SK-N-SH (cell line): ENCODE measurements at regions not wholly inside any gene's neighbourhood (a gene's known extent, or its start where the extent isn't known, plus 50 kb on each side); places are given as distances from the start of the nearest gene placed in this dataset.

Source experiments
- POLR2AphosphoS5 ChIP-seq: IDR thresholded peaks from 2 replicates; pipeline ENCODE4 v1.6.1; 2012; ENCODE audit warnings: low read depth, low read length
- RAD21 ChIP-seq: IDR thresholded peaks from 2 replicates; pipeline ENCODE4 v1.6.1; 2012; ENCODE audit warnings: mild to moderate bottlenecking, low read length
- RCOR1 ChIP-seq: fragments of 150-350 bp; IDR thresholded peaks from 2 replicates; pipeline ENCODE4 v1.6.1; 2017; ENCODE audit warnings: antibody characterized with exemption, low read length
- SIN3A ChIP-seq: IDR thresholded peaks from 2 replicates; pipeline ENCODE4 v1.6.1; 2012; ENCODE audit warnings: low read depth, mild to moderate bottlenecking, low read length, moderate library complexity, borderline replicate concordance
- SMC3 ChIP-seq: IDR thresholded peaks from 2 replicates; pipeline ENCODE4 v1.6.1; 2012; ENCODE audit warnings: low read depth, low read length, improper control_type of control experiment
- TAF1 ChIP-seq: IDR thresholded peaks from 2 replicates; pipeline ENCODE4 v1.6.1; 2012; ENCODE audit warnings: low read depth, mild to moderate bottlenecking, low read length, moderate library complexity, borderline replicate concordance
- YY1 ChIP-seq: IDR thresholded peaks from 2 replicates; pipeline ENCODE4 v1.4.0; 2012; ENCODE audit warnings: low read depth, mild to moderate bottlenecking
- TF ChIP-seq, protein P1 (sequence below): IDR thresholded peaks from 2 replicates; pipeline ENCODE4 v1.4.0; 2012; ENCODE audit warnings: low read depth
- TF ChIP-seq, protein P2 (sequence below): fragments of 200-600 bp; sonication (generic); IDR thresholded peaks from 2 replicates; pipeline ENCODE4 v1.6.1; 2017; ENCODE audit warnings: antibody characterized with exemption, mild to moderate bottlenecking, moderate library complexity
- TF ChIP-seq, protein P3 (sequence below): IDR thresholded peaks from 2 replicates; pipeline ENCODE4 v1.6.1; 2012; ENCODE audit warnings: mild to moderate bottlenecking, low read depth, low read length, moderate library complexity

DNA sequence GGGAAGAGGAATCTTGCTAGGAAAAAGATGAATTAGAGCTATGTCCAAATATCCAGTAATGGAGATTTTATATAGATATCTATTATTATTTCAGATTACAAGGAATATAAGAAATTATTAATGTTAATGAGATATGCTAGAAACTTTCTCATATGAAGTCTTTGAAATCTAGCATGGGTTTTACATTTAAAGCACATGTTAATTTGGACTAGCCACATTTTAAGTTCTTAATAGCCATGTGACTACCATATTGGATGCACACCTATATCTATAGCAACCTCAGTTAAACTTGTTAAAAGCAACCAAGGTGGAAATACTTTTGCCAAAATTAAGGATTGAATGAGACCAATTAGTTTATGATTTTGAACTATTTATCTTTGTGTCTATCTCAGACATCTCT lies 86.7 kb upstream of the CNTNAP4 start:
- TF ChIP-seq RAD21 (no peak), POLR2AphosphoS5 (no peak), TAF1 (no peak), SMC3 (no peak), YY1 (no peak), RCOR1 (no peak), SIN3A (no peak)
- TF ChIP-seq, protein P1, sequence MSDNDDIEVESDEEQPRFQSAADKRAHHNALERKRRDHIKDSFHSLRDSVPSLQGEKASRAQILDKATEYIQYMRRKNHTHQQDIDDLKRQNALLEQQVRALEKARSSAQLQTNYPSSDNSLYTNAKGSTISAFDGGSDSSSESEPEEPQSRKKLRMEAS = no peak
- TF ChIP-seq, protein P2, sequence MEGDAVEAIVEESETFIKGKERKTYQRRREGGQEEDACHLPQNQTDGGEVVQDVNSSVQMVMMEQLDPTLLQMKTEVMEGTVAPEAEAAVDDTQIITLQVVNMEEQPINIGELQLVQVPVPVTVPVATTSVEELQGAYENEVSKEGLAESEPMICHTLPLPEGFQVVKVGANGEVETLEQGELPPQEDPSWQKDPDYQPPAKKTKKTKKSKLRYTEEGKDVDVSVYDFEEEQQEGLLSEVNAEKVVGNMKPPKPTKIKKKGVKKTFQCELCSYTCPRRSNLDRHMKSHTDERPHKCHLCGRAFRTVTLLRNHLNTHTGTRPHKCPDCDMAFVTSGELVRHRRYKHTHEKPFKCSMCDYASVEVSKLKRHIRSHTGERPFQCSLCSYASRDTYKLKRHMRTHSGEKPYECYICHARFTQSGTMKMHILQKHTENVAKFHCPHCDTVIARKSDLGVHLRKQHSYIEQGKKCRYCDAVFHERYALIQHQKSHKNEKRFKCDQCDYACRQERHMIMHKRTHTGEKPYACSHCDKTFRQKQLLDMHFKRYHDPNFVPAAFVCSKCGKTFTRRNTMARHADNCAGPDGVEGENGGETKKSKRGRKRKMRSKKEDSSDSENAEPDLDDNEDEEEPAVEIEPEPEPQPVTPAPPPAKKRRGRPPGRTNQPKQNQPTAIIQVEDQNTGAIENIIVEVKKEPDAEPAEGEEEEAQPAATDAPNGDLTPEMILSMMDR = no peak
- TF ChIP-seq, protein P3, sequence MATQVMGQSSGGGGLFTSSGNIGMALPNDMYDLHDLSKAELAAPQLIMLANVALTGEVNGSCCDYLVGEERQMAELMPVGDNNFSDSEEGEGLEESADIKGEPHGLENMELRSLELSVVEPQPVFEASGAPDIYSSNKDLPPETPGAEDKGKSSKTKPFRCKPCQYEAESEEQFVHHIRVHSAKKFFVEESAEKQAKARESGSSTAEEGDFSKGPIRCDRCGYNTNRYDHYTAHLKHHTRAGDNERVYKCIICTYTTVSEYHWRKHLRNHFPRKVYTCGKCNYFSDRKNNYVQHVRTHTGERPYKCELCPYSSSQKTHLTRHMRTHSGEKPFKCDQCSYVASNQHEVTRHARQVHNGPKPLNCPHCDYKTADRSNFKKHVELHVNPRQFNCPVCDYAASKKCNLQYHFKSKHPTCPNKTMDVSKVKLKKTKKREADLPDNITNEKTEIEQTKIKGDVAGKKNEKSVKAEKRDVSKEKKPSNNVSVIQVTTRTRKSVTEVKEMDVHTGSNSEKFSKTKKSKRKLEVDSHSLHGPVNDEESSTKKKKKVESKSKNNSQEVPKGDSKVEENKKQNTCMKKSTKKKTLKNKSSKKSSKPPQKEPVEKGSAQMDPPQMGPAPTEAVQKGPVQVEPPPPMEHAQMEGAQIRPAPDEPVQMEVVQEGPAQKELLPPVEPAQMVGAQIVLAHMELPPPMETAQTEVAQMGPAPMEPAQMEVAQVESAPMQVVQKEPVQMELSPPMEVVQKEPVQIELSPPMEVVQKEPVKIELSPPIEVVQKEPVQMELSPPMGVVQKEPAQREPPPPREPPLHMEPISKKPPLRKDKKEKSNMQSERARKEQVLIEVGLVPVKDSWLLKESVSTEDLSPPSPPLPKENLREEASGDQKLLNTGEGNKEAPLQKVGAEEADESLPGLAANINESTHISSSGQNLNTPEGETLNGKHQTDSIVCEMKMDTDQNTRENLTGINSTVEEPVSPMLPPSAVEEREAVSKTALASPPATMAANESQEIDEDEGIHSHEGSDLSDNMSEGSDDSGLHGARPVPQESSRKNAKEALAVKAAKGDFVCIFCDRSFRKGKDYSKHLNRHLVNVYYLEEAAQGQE = no peak
